ENCODE measurements at regions not wholly inside any gene's neighbourhood (a gene's known extent, or its start where the extent isn't known, plus 50 kb on each side); places are given as distances from the start of the nearest gene placed in this dataset.

DNA sequence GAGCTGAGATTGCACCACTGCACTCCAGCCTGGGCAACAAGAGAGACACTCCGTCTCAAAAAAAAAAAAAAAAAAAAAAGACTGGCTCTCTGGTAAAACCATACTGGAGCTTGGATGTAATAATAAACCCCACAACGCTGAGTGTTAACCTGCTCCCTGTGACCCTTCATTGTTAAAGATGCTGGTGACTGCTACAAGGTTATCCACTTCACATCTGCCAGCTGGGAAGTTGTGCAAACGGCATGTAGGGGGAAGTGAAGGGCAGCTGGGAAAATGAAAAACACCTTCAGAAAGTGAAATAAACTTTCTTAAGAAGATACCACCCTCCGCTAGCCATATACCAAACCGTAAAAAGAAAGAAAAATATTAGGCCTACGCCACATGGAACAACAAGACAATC, 131.0 kb upstream of the NUDT7 start:
- H3K36me3 ChIP-seq (ENCODE audit: control insufficient read depth, insufficient read depth, low read length), result no peaks in the 10 kb centered on the region
- no peak overlapping the region for H3K4me2 ChIP-seq (ENCODE audit: low read length)
- no peaks in the 10 kb centered on the region for H3K27me3 ChIP-seq (ENCODE audit: control insufficient read depth, insufficient read depth, low read length)
- no peaks in the 10 kb centered on the region for H3K9me3 ChIP-seq (ENCODE audit: control insufficient read depth, low read length)
- TF ChIP-seq, protein P1, sequence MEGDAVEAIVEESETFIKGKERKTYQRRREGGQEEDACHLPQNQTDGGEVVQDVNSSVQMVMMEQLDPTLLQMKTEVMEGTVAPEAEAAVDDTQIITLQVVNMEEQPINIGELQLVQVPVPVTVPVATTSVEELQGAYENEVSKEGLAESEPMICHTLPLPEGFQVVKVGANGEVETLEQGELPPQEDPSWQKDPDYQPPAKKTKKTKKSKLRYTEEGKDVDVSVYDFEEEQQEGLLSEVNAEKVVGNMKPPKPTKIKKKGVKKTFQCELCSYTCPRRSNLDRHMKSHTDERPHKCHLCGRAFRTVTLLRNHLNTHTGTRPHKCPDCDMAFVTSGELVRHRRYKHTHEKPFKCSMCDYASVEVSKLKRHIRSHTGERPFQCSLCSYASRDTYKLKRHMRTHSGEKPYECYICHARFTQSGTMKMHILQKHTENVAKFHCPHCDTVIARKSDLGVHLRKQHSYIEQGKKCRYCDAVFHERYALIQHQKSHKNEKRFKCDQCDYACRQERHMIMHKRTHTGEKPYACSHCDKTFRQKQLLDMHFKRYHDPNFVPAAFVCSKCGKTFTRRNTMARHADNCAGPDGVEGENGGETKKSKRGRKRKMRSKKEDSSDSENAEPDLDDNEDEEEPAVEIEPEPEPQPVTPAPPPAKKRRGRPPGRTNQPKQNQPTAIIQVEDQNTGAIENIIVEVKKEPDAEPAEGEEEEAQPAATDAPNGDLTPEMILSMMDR (IDR thresholded peaks at IDR 0.05), result no peak
- H2AFZ ChIP-seq, result no peak overlapping the region
- H3K9ac ChIP-seq, result no peak overlapping the region
- no peaks in the 10 kb centered on the region for H3K79me2 ChIP-seq
- H3K4me1 ChIP-seq, result no peaks in the 10 kb centered on the region
- H3K27ac ChIP-seq, result no peak overlapping the region
- H3K4me3 ChIP-seq (ENCODE audit: low read depth, low read length), result no peak overlapping the region

DNA sequence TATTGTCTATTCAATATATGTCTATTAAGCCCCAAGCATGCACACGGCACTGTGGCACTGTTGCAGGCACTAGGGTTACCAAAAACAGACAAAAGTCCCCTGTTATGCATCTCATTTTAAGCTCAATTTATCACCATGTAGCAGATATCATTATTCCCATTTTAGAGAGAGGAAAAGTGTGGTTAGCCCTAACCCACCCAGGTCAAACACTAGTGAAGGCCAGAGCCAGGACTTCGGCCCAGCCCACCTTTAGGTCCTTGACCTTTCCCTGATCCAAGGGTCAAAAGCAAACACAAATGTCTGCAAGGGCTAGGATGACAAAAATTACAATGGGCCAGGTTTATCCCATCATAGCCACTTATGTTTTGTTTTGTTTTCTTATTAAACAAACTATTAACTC, 130.3 kb upstream of the NUDT7 start:
- Histone ChIP-seq H3K27ac (no peak overlapping the region), H3K4me2 (ENCODE audit: low read length) (no peak overlapping the region), H3K79me2 (no peaks in the 10 kb centered on the region), H3K4me3 (ENCODE audit: low read depth, low read length) (no peak overlapping the region), H3K36me3 (ENCODE audit: control insufficient read depth, insufficient read depth, low read length) (no peaks in the 10 kb centered on the region), H3K4me1 (no peaks in the 10 kb centered on the region), H2AFZ (no peak overlapping the region), H3K27me3 (ENCODE audit: control insufficient read depth, insufficient read depth, low read length) (no peaks in the 10 kb centered on the region), H3K9me3 (ENCODE audit: control insufficient read depth, low read length) (no peaks in the 10 kb centered on the region), H3K9ac (no peak overlapping the region)
- TF ChIP-seq, protein P1 (IDR thresholded peaks at IDR 0.05), result no peak

DNA sequence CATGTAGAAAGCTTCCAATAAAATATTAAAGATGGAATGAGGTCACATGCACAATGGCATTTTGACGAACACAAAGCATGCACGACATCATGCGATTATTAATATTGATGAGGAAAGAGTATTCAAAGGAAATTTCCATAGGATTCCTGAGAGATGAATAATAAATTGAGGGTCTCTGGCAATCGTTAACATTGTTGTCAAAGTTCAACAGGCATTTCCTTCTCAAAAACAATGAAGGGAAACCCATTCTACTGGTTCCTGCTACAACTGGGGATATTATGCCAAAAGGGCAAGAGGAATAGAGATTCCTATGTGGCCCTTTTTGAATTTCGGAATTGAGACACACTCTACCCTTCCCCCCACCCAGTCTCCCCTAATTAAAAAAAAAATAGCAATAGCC, 128.3 kb upstream of the NUDT7 start:
- H3K79me2 ChIP-seq, result no peaks in the 10 kb centered on the region
- no peaks in the 10 kb centered on the region for H3K36me3 ChIP-seq (ENCODE audit: control insufficient read depth, insufficient read depth, low read length)
- no peak overlapping the region for H3K27ac ChIP-seq
- H2AFZ ChIP-seq, result no peak overlapping the region
- H3K4me3 ChIP-seq (ENCODE audit: low read depth, low read length), result no peak overlapping the region
- no peak overlapping the region for H3K9ac ChIP-seq
- H3K4me1 ChIP-seq, result no peaks in the 10 kb centered on the region
- TF ChIP-seq, protein P1 (IDR thresholded peaks at IDR 0.05), result no peak
- H3K27me3 ChIP-seq (ENCODE audit: control insufficient read depth, insufficient read depth, low read length), result no peaks in the 10 kb centered on the region
- no peaks in the 10 kb centered on the region for H3K9me3 ChIP-seq (ENCODE audit: control insufficient read depth, low read length)
- H3K4me2 ChIP-seq (ENCODE audit: low read length), result no peak overlapping the region

DNA sequence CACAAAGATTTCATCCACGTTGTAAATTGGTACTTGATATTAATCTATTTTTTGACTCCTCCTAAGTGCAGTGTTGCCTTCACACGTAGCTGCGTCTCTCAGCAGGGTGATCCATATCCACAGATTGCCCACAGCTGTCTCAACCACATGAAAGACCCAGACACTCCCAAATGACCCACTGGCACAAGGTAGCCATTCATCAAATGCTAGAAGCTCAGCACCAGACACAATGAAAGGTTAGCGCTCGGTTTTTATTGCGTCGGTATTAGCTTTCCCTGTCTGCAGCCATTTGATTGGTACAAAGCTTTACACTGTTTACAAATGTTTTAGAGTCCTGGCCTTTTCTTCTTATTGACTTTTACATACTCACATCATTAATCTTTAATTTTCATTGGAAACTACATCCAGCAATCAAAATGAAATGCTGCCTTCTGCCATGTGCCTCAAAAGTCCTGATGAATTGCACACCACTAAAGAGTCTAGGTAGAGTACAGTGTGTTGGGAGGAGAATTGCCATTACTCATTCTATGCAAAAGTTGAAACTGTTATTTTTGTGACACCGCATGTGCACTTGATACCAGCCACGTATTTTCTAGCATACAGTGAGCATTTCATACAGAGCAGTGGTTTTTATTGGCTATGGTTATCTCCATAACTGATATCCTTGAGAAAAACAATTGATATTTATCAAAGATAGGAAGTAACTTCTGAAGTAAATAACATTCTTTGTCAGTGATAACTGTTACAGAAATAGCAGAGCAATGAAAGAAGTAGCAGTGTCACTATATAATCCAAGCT, 127.3 kb upstream of the NUDT7 start:
- Histone ChIP-seq H3K9me3 (ENCODE audit: control insufficient read depth, low read length) (no peaks in the 10 kb centered on the region), H3K4me3 (ENCODE audit: low read depth, low read length) (no peak overlapping the region), H3K27me3 (ENCODE audit: control insufficient read depth, insufficient read depth, low read length) (no peaks in the 10 kb centered on the region), H3K4me1 (no peaks in the 10 kb centered on the region), H3K9ac (no peak overlapping the region), H3K27ac (no peak overlapping the region), H3K79me2 (no peaks in the 10 kb centered on the region), H3K4me2 (ENCODE audit: low read length) (no peak overlapping the region), H2AFZ (no peak overlapping the region), H3K36me3 (ENCODE audit: control insufficient read depth, insufficient read depth, low read length) (no peaks in the 10 kb centered on the region)
- TF ChIP-seq, protein P1 (IDR thresholded peaks at IDR 0.05), result no peak

DNA sequence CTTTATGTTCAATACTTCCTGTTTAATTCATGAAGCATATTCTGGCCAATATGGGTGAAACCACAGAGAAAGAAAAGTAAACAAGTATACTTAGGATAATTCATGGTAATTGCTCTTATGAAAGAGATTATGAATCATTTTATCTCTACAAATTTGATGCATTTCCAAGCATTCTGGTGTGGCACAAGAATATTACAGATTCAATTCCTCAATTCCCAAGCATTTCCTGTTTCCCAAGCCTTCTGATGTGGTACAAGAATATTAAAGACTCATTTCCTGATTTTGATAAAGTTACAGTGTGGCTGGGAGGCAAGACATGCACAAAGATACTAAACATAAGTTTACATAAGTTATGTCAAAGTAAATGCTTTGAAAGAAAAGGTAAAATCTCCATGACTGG, 126.1 kb upstream of the NUDT7 start:
- Histone ChIP-seq H2AFZ (no peak overlapping the region), H3K9ac (no peak overlapping the region), H3K36me3 (ENCODE audit: control insufficient read depth, insufficient read depth, low read length) (no peaks in the 10 kb centered on the region), H3K4me3 (ENCODE audit: low read depth, low read length) (no peak overlapping the region), H3K27ac (no peak overlapping the region), H3K4me2 (ENCODE audit: low read length) (no peak overlapping the region), H3K9me3 (ENCODE audit: control insufficient read depth, low read length) (no peaks in the 10 kb centered on the region), H3K79me2 (no peaks in the 10 kb centered on the region), H3K27me3 (ENCODE audit: control insufficient read depth, insufficient read depth, low read length) (no peaks in the 10 kb centered on the region), H3K4me1 (no peaks in the 10 kb centered on the region)
- TF ChIP-seq, protein P1 (IDR thresholded peaks at IDR 0.05), result no peak
